B cell (primary cell): ENCODE measurements at regions not wholly inside any gene's neighbourhood (a gene's known extent, or its start where the extent isn't known, plus 50 kb on each side); places are given as distances from the start of the nearest gene placed in this dataset.

ENCODE experiments used
- ATAC-seq: fragments of 200-7000 bp; cut with Tn5 transposase; one replicate; pipeline ENCODE4 v1.10.0; 2021; ENCODE audit warnings: low read depth, mild to moderate bottlenecking, moderate number of reproducible peaks, moderate library complexity
- CTCF ChIA-PET: fragments of 350-600 bp; sonication (Branson Sonifier 250); formaldehyde crosslinking; loops from one replicate; lab custom pipeline; 2021; ENCODE audit warnings: antibody characterized with exemption, inconsistent platforms; lab: Charles Lee
- POLR2A ChIA-PET: fragments of 350-600 bp; sonication (Branson Sonifier 250); formaldehyde crosslinking; loops from one replicate; lab custom pipeline; 2021; ENCODE audit warnings: antibody characterized with exemption; lab: Charles Lee
- DNase-seq: peaks from one replicate; pipeline ENCODE4 v3.0.0; 2013
- H2AFZ ChIP-seq: 2 replicates; pipeline ENCODE4 v1.6.1; 2012; ENCODE audit warnings: mild to moderate bottlenecking, low read depth, low read length; ENCODE audit not compliant: insufficient read depth, poor library complexity, severe bottlenecking
- H3K27ac ChIP-seq, 2 donors: 1 replicate in 1 of 2; 2 replicates in 1 of 2; pipeline ENCODE4 v1.5.1; 2012 to 2013; ENCODE audit warnings: low read length in 2 of 2, mild to moderate bottlenecking in 2 of 2, moderate library complexity in 1 of 2
- H3K27me3 ChIP-seq, 4 experiments: fragments of 200-600 bp in 1 of 4; sonication (generic) in 1 of 4; replicated peaks in 1 of 4; 1 replicate in 2 of 4; 2 replicates in 2 of 4; pipeline versions ENCODE4 v1.6.1 to v1.7.0; 2013 to 2016; ENCODE audit warnings: low read length in 3 of 4, mild to moderate bottlenecking in 2 of 4, mixed read lengths in 1 of 4, moderate library complexity in 1 of 4; ENCODE audit not compliant: insufficient read depth in 4 of 4, control insufficient read depth in 3 of 4; ENCODE audit errors: control extremely low read depth in 1 of 4
- H3K36me3 ChIP-seq, 2 experiments: replicated peaks in 1 of 2; 1 replicate in 1 of 2; 2 replicates in 1 of 2; pipeline versions ENCODE4 v1.6.1 to v1.7.1; 2013; ENCODE audit warnings: low read length in 1 of 2; ENCODE audit not compliant: insufficient read depth in 2 of 2, control insufficient read depth in 1 of 2; ENCODE audit errors: control extremely low read depth in 1 of 2, extremely low read depth in 1 of 2
- H3K4me1 ChIP-seq, 2 donors: fragments of 200-600 bp in 1 of 2; sonication (generic) in 1 of 2; 1 replicate in 1 of 2; 2 replicates in 1 of 2; pipeline versions ENCODE4 v1.5.1 to v1.6.1; 2013 to 2017; ENCODE audit warnings: low read length in 2 of 2; ENCODE audit not compliant: control insufficient read depth in 2 of 2, insufficient read depth in 2 of 2
- H3K4me2 ChIP-seq: replicated peaks from 2 replicates; pipeline ENCODE3; 2012; ENCODE audit warnings: mild to moderate bottlenecking, low read depth, low read length; ENCODE audit not compliant: poor library complexity, severe bottlenecking
- H3K4me3 ChIP-seq, 5 experiments: fragments of 200-600 bp in 1 of 5; sonication (generic) in 1 of 5; 1 replicate in 3 of 5; 2 replicates in 2 of 5; pipeline versions ENCODE4 v1.5.1 to v1.7.0; 2011 to 2016; ENCODE audit warnings: low read length in 4 of 5, mild to moderate bottlenecking in 4 of 5, low read depth in 2 of 5, control low read depth in 1 of 5, moderate library complexity in 1 of 5; ENCODE audit not compliant: insufficient read depth in 1 of 5; ENCODE audit errors: control extremely low read depth in 1 of 5, extremely low read depth in 1 of 5
- H3K79me2 ChIP-seq: fragments of 200-600 bp; sonication (generic); one replicate; pipeline ENCODE4 v1.6.0; 2016; ENCODE audit warnings: low read length; ENCODE audit not compliant: control insufficient read depth, insufficient read depth
- H3K9ac ChIP-seq: fragments of 200-600 bp; sonication (generic); 2 replicates; pipeline ENCODE4 v1.6.1; 2017; ENCODE audit warnings: mild to moderate bottlenecking, low read length, moderate library complexity
- H3K9me3 ChIP-seq, 3 donors: one replicate each; pipeline versions ENCODE4 v1.6.1 to v1.7.1; 2013; ENCODE audit warnings: low read length in 2 of 3; ENCODE audit not compliant: control insufficient read depth in 2 of 3, insufficient read depth in 1 of 3; ENCODE audit errors: control extremely low read depth in 1 of 3
- H4K20me1 ChIP-seq: 2 replicates; pipeline ENCODE4 v1.6.0; 2012; ENCODE audit warnings: mild to moderate bottlenecking, low read length; ENCODE audit not compliant: insufficient read depth, control insufficient read depth, poor library complexity, severe bottlenecking
- H3K27ac Mint-ChIP-seq: one replicate; pipeline ENCODE4 v1.8.0; 2021; ENCODE audit warnings: mixed read lengths
- H3K27me3 Mint-ChIP-seq: one replicate; pipeline ENCODE4 v1.8.0; 2021; ENCODE audit warnings: mixed read lengths
- H3K4me1 Mint-ChIP-seq: one replicate; pipeline ENCODE4 v1.8.0; 2021; ENCODE audit warnings: mixed read lengths
- H3K4me3 Mint-ChIP-seq: one replicate; pipeline ENCODE4 v1.8.0; 2021; ENCODE audit warnings: mixed read lengths
- H3K9me3 Mint-ChIP-seq: one replicate; pipeline ENCODE4 v1.8.0; 2022; ENCODE audit warnings: mixed read lengths; ENCODE audit not compliant: insufficient read depth
- EZH2 ChIP-seq: IDR thresholded peaks from 2 replicates; pipeline ENCODE4 v1.6.1; 2012; ENCODE audit warnings: borderline replicate concordance, low read depth, mild to moderate bottlenecking, moderate library complexity, low read length; ENCODE audit not compliant: insufficient read depth, poor library complexity, severe bottlenecking
- WGBS: methylation state at CpG from one replicate; pipeline ENCODE4 v1.1.5; 2013; ENCODE audit warnings: missing lambda C conversion rate; ENCODE audit not compliant: insufficient coverage; 5-methylcytosine and 5-hydroxymethylcytosine counted together
- intact Hi-C: fragments of 100-400 bp; cut with micrococcal nuclease; formaldehyde crosslinking; loops from one replicate; pipeline ENCODE4 v1.10.0; 2022
- TF ChIP-seq, protein P1 (sequence below): fragments of 200-600 bp; IDR thresholded peaks from one replicate; pipeline ENCODE4 v1.8.0; 2022; ENCODE audit warnings: antibody characterized with exemption, mild to moderate bottlenecking

DNA sequence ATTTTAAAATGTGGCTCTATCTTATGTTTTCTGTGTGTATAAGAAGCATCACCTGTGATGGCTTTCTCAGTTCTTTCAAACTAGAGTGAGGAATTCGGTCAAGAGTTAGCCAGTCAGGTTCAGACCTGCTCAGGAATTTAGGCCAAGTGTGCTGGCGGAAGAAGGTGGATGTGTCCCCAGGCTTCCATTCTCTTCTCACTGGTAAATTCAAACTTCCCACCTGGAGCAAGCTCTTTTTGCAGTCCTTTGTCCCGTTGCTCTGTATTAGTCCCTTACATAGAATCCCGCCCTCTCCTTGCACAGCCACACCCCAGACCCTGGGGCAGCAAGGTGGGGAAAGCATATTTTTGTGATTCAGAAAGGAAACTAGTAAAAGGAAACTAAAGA lies 124.7 kb upstream of the PWP1 start:
- H3K4me1 Mint-ChIP-seq = peaks cover 4% of the 10 kb centered on the region
- Histone ChIP-seq H3K4me3 (no peak overlapping the region), H2AFZ (no peak overlapping the region), H3K9me3 (no peaks in the 10 kb centered on the region), H3K4me1 (peaks cover 0 to 4% of the 10 kb centered on the region in 2 donors), H3K4me2 (no peak overlapping the region), H3K27ac (no peak overlapping the region), H3K27me3 (no peaks in the 10 kb centered on the region), H3K36me3 (no peaks in the 10 kb centered on the region), H4K20me1 (no peaks in the 10 kb centered on the region), H3K79me2 (no peaks in the 10 kb centered on the region), H3K9ac (no peak overlapping the region)
- no peak overlapping the region for H3K27ac Mint-ChIP-seq
- ATAC-seq = no peak
- no peak for DNase-seq
- peaks cover 9% of the 10 kb centered on the region for H3K27me3 Mint-ChIP-seq
- intact Hi-C loops = no loop called here
- ChIA-PET CTCF (no interaction called here), POLR2A (no interaction called here)
- H3K9me3 Mint-ChIP-seq = no peaks in the 10 kb centered on the region
- no peak overlapping the region for H3K4me3 Mint-ChIP-seq
- TF ChIP-seq, protein P1, sequence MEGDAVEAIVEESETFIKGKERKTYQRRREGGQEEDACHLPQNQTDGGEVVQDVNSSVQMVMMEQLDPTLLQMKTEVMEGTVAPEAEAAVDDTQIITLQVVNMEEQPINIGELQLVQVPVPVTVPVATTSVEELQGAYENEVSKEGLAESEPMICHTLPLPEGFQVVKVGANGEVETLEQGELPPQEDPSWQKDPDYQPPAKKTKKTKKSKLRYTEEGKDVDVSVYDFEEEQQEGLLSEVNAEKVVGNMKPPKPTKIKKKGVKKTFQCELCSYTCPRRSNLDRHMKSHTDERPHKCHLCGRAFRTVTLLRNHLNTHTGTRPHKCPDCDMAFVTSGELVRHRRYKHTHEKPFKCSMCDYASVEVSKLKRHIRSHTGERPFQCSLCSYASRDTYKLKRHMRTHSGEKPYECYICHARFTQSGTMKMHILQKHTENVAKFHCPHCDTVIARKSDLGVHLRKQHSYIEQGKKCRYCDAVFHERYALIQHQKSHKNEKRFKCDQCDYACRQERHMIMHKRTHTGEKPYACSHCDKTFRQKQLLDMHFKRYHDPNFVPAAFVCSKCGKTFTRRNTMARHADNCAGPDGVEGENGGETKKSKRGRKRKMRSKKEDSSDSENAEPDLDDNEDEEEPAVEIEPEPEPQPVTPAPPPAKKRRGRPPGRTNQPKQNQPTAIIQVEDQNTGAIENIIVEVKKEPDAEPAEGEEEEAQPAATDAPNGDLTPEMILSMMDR = no peak
- TF ChIP-seq EZH2 = no peak
- no CpG with 5 or more reads among the region's 4 CpGs for WGBS

DNA sequence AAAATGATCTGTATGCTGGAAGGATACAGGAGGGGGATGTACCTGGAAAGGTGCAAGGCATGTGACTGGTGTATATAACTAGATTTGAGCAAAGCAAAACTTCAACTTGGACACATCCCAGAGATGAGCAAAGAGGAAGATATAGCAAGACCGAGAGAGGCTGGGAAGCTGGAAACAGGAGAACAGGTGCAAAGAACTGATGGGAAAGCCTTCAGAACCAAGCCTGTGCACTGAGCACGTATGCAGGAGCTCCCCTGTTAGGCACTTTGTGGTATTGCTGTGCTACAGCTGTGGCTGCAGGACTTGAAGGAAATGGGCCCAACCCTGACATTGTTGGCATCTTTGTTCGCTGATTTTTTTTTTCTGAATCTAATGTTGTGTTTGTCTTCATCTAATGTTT lies 120.7 kb upstream of the PWP1 start:
- TF ChIP-seq, protein P1 = no peak
- TF ChIP-seq EZH2 = no peak
- intact Hi-C loops = no loop called here
- Mint-ChIP-seq H3K27me3 (peaks cover 3% of the 10 kb centered on the region), H3K9me3 (no peaks in the 10 kb centered on the region), H3K27ac (no peak overlapping the region), H3K4me3 (no peak overlapping the region), H3K4me1 (peaks cover 11% of the 10 kb centered on the region)
- Histone ChIP-seq H3K27me3 (no peaks in the 10 kb centered on the region), H3K9ac (no peak overlapping the region), H3K4me2 (no peak overlapping the region), H3K79me2 (no peaks in the 10 kb centered on the region), H2AFZ (no peak overlapping the region), H4K20me1 (no peaks in the 10 kb centered on the region), H3K4me1 (peaks cover 5% of the 10 kb centered on the region in 2 donors), H3K36me3 (no peaks in the 10 kb centered on the region), H3K4me3 (no peak overlapping the region), H3K9me3 (no peaks in the 10 kb centered on the region), H3K27ac (no peak overlapping the region)
- 72% methylated on average over 3 of the region's 3 CpGs for WGBS
- ATAC-seq (no peak), DNase-seq (peak; percentile 21)
- ChIA-PET POLR2A (no interaction called here), CTCF (interaction anchor here (0.6 kb wide), 1 partner anchor 139 kb away, joined by 4 read pairs; no protein-coding TSS in a partner anchor)
